ENCODE measurements at regions not wholly inside any gene's neighbourhood (a gene's known extent, or its start where the extent isn't known, plus 50 kb on each side); places are given as distances from the start of the nearest gene placed in this dataset.

DNA sequence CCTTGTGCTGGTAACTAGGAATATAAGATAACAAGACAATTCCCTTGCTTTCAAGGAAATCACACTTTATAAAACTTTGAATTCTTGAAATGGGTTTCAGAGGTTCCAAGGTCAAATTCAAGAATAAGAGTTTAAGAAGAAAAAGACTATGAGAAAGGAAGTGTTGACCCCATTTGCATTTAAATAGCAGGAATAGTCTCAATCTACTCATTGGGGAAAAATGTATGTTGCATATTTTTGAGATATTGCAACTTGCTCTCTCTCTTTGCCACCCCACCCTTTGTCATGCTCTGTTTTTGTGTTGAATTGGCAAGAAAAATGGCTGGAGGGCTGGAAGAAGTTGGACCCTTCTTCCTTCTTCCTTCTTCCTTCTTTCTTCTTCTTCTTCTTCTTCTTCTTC, 699.2 kb downstream of the TUSC7 start:
- ChIA-PET POLR2A (ENCODE audit: partially characterized antibody) (no interaction called here), CTCF (ENCODE audit: partially characterized antibody) (interaction anchor here (1.8 to 2.7 kb wide), 2 partner anchors 8 to 31 kb away, joined by 5 to 9 read pairs; no protein-coding TSS in a partner anchor)
- Histone ChIP-seq H4K20me1 (replicated peaks in 1 of 2; ENCODE audit: control insufficient read depth in 1 of 2, insufficient read depth in 2 of 2, low read length in 2 of 2) (no peaks in the 10 kb centered on the region), H2AFZ (ENCODE audit: low read length) (no peak overlapping the region), H4K5ac (ENCODE audit: insufficient read length, low read depth, low read length) (no peak overlapping the region), H3K56ac (replicated peaks; ENCODE audit: insufficient read length, low read depth, low read length) (no peak overlapping the region), H3K4ac (replicated peaks; ENCODE audit: insufficient read length, low read depth, low read length) (no peak overlapping the region), H2AK5ac (ENCODE audit: low read depth, low read length) (no peak overlapping the region), H3K4me3 (ENCODE audit: extremely low read depth in 1 of 4, insufficient read depth in 2 of 4, low read depth in 3 of 4, low read length in 4 of 4) (no peak overlapping the region), H3K4me1 (replicated peaks in 1 of 4; ENCODE audit: control insufficient read depth in 3 of 4, insufficient read depth in 4 of 4, low read length in 3 of 4) (peaks cover 0 to 13% (median 6%) of the 10 kb centered on the region in 4 experiments; a peak in 4 of 7 replicates), H3K4me2 (ENCODE audit: insufficient read depth in 1 of 2, low read depth in 2 of 2, low read length in 2 of 2) (no peak overlapping the region), H3K23me2 (ENCODE audit: low read depth, low read length) (no peaks in the 10 kb centered on the region), H3K9me3 (ENCODE audit: insufficient read depth in 2 of 2, low read depth in 1 of 2, low read length in 1 of 2) (no peaks in the 10 kb centered on the region), H2BK15ac (ENCODE audit: low read length) (no peak overlapping the region), H3K23ac (ENCODE audit: insufficient read length) (no peak overlapping the region), H2BK12ac (ENCODE audit: low read depth, low read length) (no peak overlapping the region), H4K91ac (replicated peaks; ENCODE audit: insufficient read length, low read length) (no peak overlapping the region), H3K79me1 (ENCODE audit: low read depth, low read length) (no peaks in the 10 kb centered on the region), H2BK120ac (replicated peaks; ENCODE audit: low read depth, low read length) (no peak overlapping the region), H3K9ac (replicated peaks in 1 of 4; ENCODE audit: extremely low read depth in 1 of 4, low read depth in 3 of 4, low read length in 3 of 4) (no peak overlapping the region), H3K18ac (ENCODE audit: extremely low read depth, low read length) (no peak overlapping the region), H3K27ac (ENCODE audit: low read depth, low read length) (no peak overlapping the region), H3K27me3 (replicated peaks in 1 of 4; ENCODE audit: control insufficient read depth in 3 of 4, extremely low read depth in 1 of 4, insufficient read depth in 3 of 4, low read length in 3 of 4) (no peaks in the 10 kb centered on the region), H2BK5ac (ENCODE audit: low read depth, low read length) (no peak overlapping the region), H3K14ac (ENCODE audit: insufficient read length) (no peak overlapping the region), H2BK20ac (ENCODE audit: low read length) (no peak overlapping the region), H3K79me2 (ENCODE audit: control insufficient read depth in 1 of 2, insufficient read depth in 2 of 2, low read length in 2 of 2) (no peaks in the 10 kb centered on the region), H4K8ac (ENCODE audit: extremely low read depth, insufficient read depth, low read length) (no peak overlapping the region), H3K36me3 (ENCODE audit: control insufficient read depth in 2 of 4, insufficient read depth in 4 of 4, low read length in 3 of 4) (no peaks in the 10 kb centered on the region)
- DNase-seq (ENCODE audit: low read depth in 1 of 2, low spot score in 2 of 2) (no peak), FAIRE-seq (no peak)
- TF ChIP-seq CBX8 (IDR thresholded peaks at IDR 0.05; ENCODE audit: borderline replicate concordance, low read depth, low read length) (no peak), RFX5 (IDR thresholded peaks at IDR 0.05; ENCODE audit: borderline replicate concordance, low read depth, low read length) (no peak), CEBPB (IDR thresholded peaks at IDR 0.05; ENCODE audit: low read depth, low read length) (no peak), POLR2A (IDR thresholded peaks at IDR 0.05; ENCODE audit: control extremely low read depth in 1 of 2, low read depth in 2 of 2, low read length in 2 of 2) (no peak), TAF1 (IDR thresholded peaks at IDR 0.05; ENCODE audit: low read depth, low read length) (no peak), CTBP2 (IDR thresholded peaks at IDR 0.05; ENCODE audit: borderline replicate concordance, insufficient read depth, insufficient read length, low read length) (no peak), BACH1 (IDR thresholded peaks at IDR 0.05; ENCODE audit: low read length) (no peak), FOSL1 (IDR thresholded peaks at IDR 0.05; ENCODE audit: insufficient read depth, low read depth, low read length) (no peak), SUZ12 (IDR thresholded peaks at IDR 0.05; ENCODE audit: low read length) (no peak), HDAC6 (IDR thresholded peaks at IDR 0.05; ENCODE audit: low read depth, low read length) (no peak), RBBP5 (IDR thresholded peaks at IDR 0.05; ENCODE audit: borderline replicate concordance, low read depth, low read length) (no peak), TCF12 (IDR thresholded peaks at IDR 0.05; ENCODE audit: low read depth, low read length) (no peak), BCL11A (IDR thresholded peaks at IDR 0.05; ENCODE audit: low read depth in 2 of 2, low read length in 2 of 2) (no peak), RXRA (IDR thresholded peaks at IDR 0.05; ENCODE audit: insufficient read depth, low read depth, low read length) (no peak)
- TF ChIP-seq, protein P1, sequence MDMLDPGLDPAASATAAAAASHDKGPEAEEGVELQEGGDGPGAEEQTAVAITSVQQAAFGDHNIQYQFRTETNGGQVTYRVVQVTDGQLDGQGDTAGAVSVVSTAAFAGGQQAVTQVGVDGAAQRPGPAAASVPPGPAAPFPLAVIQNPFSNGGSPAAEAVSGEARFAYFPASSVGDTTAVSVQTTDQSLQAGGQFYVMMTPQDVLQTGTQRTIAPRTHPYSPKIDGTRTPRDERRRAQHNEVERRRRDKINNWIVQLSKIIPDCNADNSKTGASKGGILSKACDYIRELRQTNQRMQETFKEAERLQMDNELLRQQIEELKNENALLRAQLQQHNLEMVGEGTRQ (IDR thresholded peaks at IDR 0.05; ENCODE audit: low read length): no peak
